SJCRH30 (cell line): ENCODE measurements at regions not wholly inside any gene's neighbourhood (a gene's known extent, or its start where the extent isn't known, plus 50 kb on each side); places are given as distances from the start of the nearest gene placed in this dataset.
A peak's percentile ranks its signal among the peaks of the same experiment; 100 is the strongest.
"Not testable (repeated sequence)": the region's sequence is repeated elsewhere in the genome, so short reads cannot be mapped to it uniquely, and the experiment has no call there.

ENCODE experiments used
- DNase-seq, 2 experiments: peaks; one replicate each; pipeline ENCODE4 v3.0.0-alpha.2; 2015 to 2020
- H3K27ac ChIP-seq: fragments of 250-450 bp; sonication (Bioruptor Pico); 2 replicates; pipeline ENCODE4 v1.5.1; 2020; ENCODE audit warnings: mild to moderate bottlenecking, moderate library complexity
- H3K27me3 ChIP-seq: fragments of 250-450 bp; sonication (Bioruptor Pico); 2 replicates; pipeline ENCODE4 v1.5.1; 2020; ENCODE audit warnings: mild to moderate bottlenecking, moderate library complexity
- H3K36me3 ChIP-seq: fragments of 250-450 bp; sonication (Bioruptor Pico); 2 replicates; pipeline ENCODE4 v1.5.1; 2020; ENCODE audit warnings: mild to moderate bottlenecking, moderate library complexity
- H3K4me1 ChIP-seq: fragments of 250-450 bp; sonication (Bioruptor Pico); 2 replicates; pipeline ENCODE4 v1.5.1; 2020; ENCODE audit warnings: mild to moderate bottlenecking, moderate library complexity
- H3K4me3 ChIP-seq: fragments of 250-450 bp; sonication (Bioruptor Pico); 2 replicates; pipeline ENCODE4 v1.5.1; 2020; ENCODE audit warnings: mild to moderate bottlenecking, moderate library complexity
- H3K9me3 ChIP-seq: fragments of 250-450 bp; sonication (Bioruptor Pico); replicated peaks from 2 replicates; pipeline ENCODE4 v1.5.1; 2020; ENCODE audit warnings: mild to moderate bottlenecking, moderate library complexity

- Histone ChIP-seq H3K27ac (no peak overlapping the region), H3K4me1 (peaks cover 9% of the 10 kb centered on the region), H3K27me3 (no peaks in the 10 kb centered on the region), H3K36me3 (no peaks in the 10 kb centered on the region), H3K9me3 (no peaks in the 10 kb centered on the region), H3K4me3 (no peak overlapping the region)
- no peak for DNase-seq
Observed at GRCh38 chr9:110089681-110090370, 118.1 kb downstream of the C9orf152 start.

GRCh38 chr9:110092792-110093191 is 115.2 kb downstream of the C9orf152 start:
- Histone ChIP-seq H3K27ac (no peak overlapping the region), H3K4me3 (no peak overlapping the region), H3K36me3 (no peaks in the 10 kb centered on the region), H3K4me1 (peaks cover 9% of the 10 kb centered on the region), H3K9me3 (no peaks in the 10 kb centered on the region), H3K27me3 (no peaks in the 10 kb centered on the region)
- no peak for DNase-seq

GRCh38 chr9:110093417-110093816 is 114.5 kb downstream of the C9orf152 start:
- H3K9me3 ChIP-seq = no peaks in the 10 kb centered on the region
- H3K4me3 ChIP-seq = no peak overlapping the region
- H3K27me3 ChIP-seq = no peaks in the 10 kb centered on the region
- H3K4me1 ChIP-seq = peaks cover 9% of the 10 kb centered on the region
- no peak overlapping the region for H3K27ac ChIP-seq
- H3K36me3 ChIP-seq = no peaks in the 10 kb centered on the region
- DNase-seq = no peak

DNA sequence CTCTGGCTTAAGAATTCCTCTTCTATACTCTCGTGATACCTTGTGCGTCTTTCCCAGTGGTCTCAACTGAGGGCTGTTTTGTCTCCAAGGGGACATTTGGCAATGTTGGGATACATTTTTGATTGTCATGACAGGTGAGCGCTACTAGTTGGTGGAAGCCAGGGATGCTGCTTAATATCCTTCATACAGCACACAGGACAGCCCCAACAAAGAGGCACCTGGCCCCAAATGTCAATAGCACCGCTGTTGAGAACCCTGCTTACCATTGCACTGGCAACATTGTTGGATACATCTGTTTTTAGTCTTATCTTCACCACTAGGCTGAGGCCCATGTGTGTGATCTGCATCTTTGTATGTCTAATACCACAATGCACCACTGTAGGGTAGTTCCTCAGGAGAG is 114.1 kb downstream of the C9orf152 start:
- peak; percentile 53 to 80 for DNase-seq
- H3K9me3 ChIP-seq = no peaks in the 10 kb centered on the region

DNA sequence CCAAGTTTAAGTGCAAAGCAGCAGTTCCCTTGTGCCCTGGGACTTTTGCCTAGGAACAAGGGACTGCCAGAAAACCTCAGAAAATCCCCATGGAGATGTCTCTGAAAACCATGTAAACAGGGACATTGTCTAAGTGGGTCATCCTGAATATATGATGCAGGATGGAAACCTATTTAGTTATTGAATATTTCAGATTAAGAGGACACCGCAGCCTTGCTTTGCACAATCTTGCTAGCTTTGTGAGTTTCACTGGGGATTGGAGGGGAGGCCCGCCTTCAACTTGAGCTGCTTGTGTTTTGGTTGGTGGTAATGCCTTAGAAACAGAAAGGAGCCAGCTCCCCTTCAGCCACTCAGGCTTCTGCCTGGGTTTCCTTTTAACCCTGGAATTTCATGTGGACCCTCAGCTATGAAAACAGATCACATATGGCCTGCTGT is 112.8 kb downstream of the C9orf152 start:
- Histone ChIP-seq H3K4me3 (no peak overlapping the region), H3K27me3 (no peaks in the 10 kb centered on the region), H3K4me1 (peaks cover 20% of the 10 kb centered on the region), H3K9me3 (no peaks in the 10 kb centered on the region), H3K36me3 (no peaks in the 10 kb centered on the region), H3K27ac (no peak overlapping the region)
- no peak for DNase-seq

More for the DNA sequence above, 114.1 kb downstream of the C9orf152 start:
- Histone ChIP-seq H3K27me3 (no peaks in the 10 kb centered on the region), H3K36me3 (no peaks in the 10 kb centered on the region), H3K27ac (no peak overlapping the region), H3K4me3 (no peak overlapping the region), H3K4me1 (peaks cover 11% of the 10 kb centered on the region)

- no peak for DNase-seq
- Histone ChIP-seq H3K9me3 (no peaks in the 10 kb centered on the region), H3K4me1 (peaks cover 21% of the 10 kb centered on the region), H3K4me3 (no peak overlapping the region), H3K27me3 (no peaks in the 10 kb centered on the region), H3K27ac (no peak overlapping the region), H3K36me3 (no peaks in the 10 kb centered on the region)
Observed at GRCh38 chr9:110095776-110096175, 112.2 kb downstream of the C9orf152 start.

GRCh38 chr9:110096674-110097073 is 111.3 kb downstream of the C9orf152 start:
- DNase-seq, H3K9me3 ChIP-seq: not testable (repeated sequence)

GRCh38 chr9:110099236-110100095 is 108.5 kb downstream of the C9orf152 start:
- Histone ChIP-seq H3K4me1 (peaks cover 45% of the 10 kb centered on the region), H3K27ac (0 out of 2 replicates have a peak overlapping the region, but pooled peaks have one; percentile 3), H3K36me3 (no peaks in the 10 kb centered on the region), H3K4me3 (no peak overlapping the region), H3K9me3 (no peaks in the 10 kb centered on the region), H3K27me3 (no peaks in the 10 kb centered on the region)
- DNase-seq = peak; percentile 33 to 56

More at GRCh38 chr9:110096674-110097073, 111.3 kb downstream of the C9orf152 start:
- H3K36me3 ChIP-seq, H3K27me3 ChIP-seq, H3K27ac ChIP-seq, H3K4me3 ChIP-seq: not testable (repeated sequence)
- peaks cover 28% of the 10 kb centered on the region for H3K4me1 ChIP-seq

GRCh38 chr9:110101531-110102161 is 106.3 kb downstream of the C9orf152 start:
- H3K27me3 ChIP-seq = no peaks in the 10 kb centered on the region
- H3K4me3 ChIP-seq = no peak overlapping the region
- H3K9me3 ChIP-seq = no peaks in the 10 kb centered on the region
- no peaks in the 10 kb centered on the region; the same call in 1 of the 2 replicates for H3K36me3 ChIP-seq
- H3K27ac ChIP-seq = peak overlapping the region; percentile 86
- H3K4me1 ChIP-seq = peaks cover 48% of the 10 kb centered on the region
- peak; percentile 98 to 99 for DNase-seq

DNA sequence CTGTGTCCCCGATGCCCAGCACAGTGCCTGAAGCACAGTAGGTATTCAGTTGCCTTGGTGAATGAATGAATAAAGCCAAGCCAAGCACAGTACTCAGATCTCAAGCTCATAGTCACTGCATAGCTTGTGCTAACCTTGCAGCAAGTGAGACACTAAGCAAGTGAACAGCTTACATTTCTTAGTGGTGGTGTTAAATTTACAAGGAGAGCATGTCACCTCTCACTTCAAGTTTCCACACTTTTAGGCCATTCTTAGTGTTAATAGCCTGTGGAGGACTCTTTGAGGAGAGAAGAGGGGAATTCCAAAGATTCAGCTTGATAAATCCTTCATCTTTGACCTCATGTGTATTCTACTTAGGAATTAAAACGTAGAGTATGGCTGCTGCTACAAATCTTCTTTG is 104.7 kb downstream of the C9orf152 start:
- H3K27me3 ChIP-seq = no peaks in the 10 kb centered on the region
- DNase-seq = no peak
- no peak overlapping the region for H3K4me3 ChIP-seq
- peaks cover 48% of the 10 kb centered on the region for H3K4me1 ChIP-seq
- no peaks in the 10 kb centered on the region; the same call in 1 of the 2 replicates for H3K36me3 ChIP-seq
- no peaks in the 10 kb centered on the region for H3K9me3 ChIP-seq
- peak overlapping the region; percentile 86; the same call in 1 of the 2 replicates for H3K27ac ChIP-seq

- peaks cover 42% of the 10 kb centered on the region for H3K4me1 ChIP-seq
- H3K27me3 ChIP-seq = no peaks in the 10 kb centered on the region
- no peak overlapping the region for H3K4me3 ChIP-seq
- no peak for DNase-seq
- no peaks in the 10 kb centered on the region; the same call in 1 of the 2 replicates for H3K36me3 ChIP-seq
- H3K27ac ChIP-seq = no peak overlapping the region
- H3K9me3 ChIP-seq = no peaks in the 10 kb centered on the region
Observed at GRCh38 chr9:110104261-110104809, 103.6 kb downstream of the C9orf152 start.

- Histone ChIP-seq H3K36me3 (peaks cover 2% of the 10 kb centered on the region; the same call in 1 of the 2 replicates), H3K4me3 (no peak overlapping the region), H3K27me3 (no peaks in the 10 kb centered on the region), H3K9me3 (no peaks in the 10 kb centered on the region), H3K4me1 (peaks cover 45% of the 10 kb centered on the region), H3K27ac (no peak overlapping the region)
- no peak for DNase-seq
Observed at GRCh38 chr9:110105107-110105506, 102.9 kb downstream of the C9orf152 start.

GRCh38 chr9:110106661-110107060 is 101.3 kb downstream of the C9orf152 start:
- Histone ChIP-seq H3K27ac (no peak overlapping the region), H3K27me3 (no peaks in the 10 kb centered on the region), H3K9me3 (no peaks in the 10 kb centered on the region), H3K4me3 (no peak overlapping the region), H3K4me1 (peaks cover 38% of the 10 kb centered on the region), H3K36me3 (peaks cover 2% of the 10 kb centered on the region; the same call in 1 of the 2 replicates)
- no peak for DNase-seq

- DNase-seq = no peak
- no peak overlapping the region; the same call in 1 of the 2 replicates for H3K27ac ChIP-seq
- no peaks in the 10 kb centered on the region for H3K9me3 ChIP-seq
- H3K4me3 ChIP-seq = no peak overlapping the region
- H3K4me1 ChIP-seq = peaks cover 12% of the 10 kb centered on the region
- H3K27me3 ChIP-seq = no peaks in the 10 kb centered on the region
- peaks cover 2% of the 10 kb centered on the region; the same call in 1 of the 2 replicates for H3K36me3 ChIP-seq
Observed at GRCh38 chr9:110109333-110110092, 98.4 kb downstream of the C9orf152 start.
